Endothelial cell (in vitro differentiated cells): ENCODE measurements at regions not wholly inside any gene's neighbourhood (a gene's known extent, or its start where the extent isn't known, plus 50 kb on each side); places are given as distances from the start of the nearest gene placed in this dataset.
A peak's percentile ranks its signal among the peaks of the same experiment; 100 is the strongest.

Source experiments
- DNase-seq: peaks from one replicate; pipeline ENCODE4 v3.0.0; 2021; ENCODE audit warnings: low spot score
- H3K27ac Mint-ChIP-seq: one replicate; pipeline ENCODE4 v1.8.0; 2021; ENCODE audit warnings: mixed read lengths, inconsistent platforms; ENCODE audit not compliant: unreplicated experiment
- H3K27me3 Mint-ChIP-seq: one replicate; pipeline ENCODE4 v1.8.0; 2021; ENCODE audit warnings: mild to moderate bottlenecking, moderate library complexity, mixed read lengths, inconsistent platforms; ENCODE audit not compliant: unreplicated experiment
- H3K36me3 Mint-ChIP-seq: one replicate; pipeline ENCODE4 v1.8.0; 2021; ENCODE audit warnings: mild to moderate bottlenecking, low read depth, mixed read lengths, inconsistent platforms; ENCODE audit not compliant: unreplicated experiment
- H3K4me1 Mint-ChIP-seq: one replicate; pipeline ENCODE4 v1.8.0; 2021; ENCODE audit warnings: mild to moderate bottlenecking, mixed read lengths, inconsistent platforms; ENCODE audit not compliant: unreplicated experiment
- H3K4me3 Mint-ChIP-seq: one replicate; pipeline ENCODE4 v1.8.0; 2021; ENCODE audit warnings: mild to moderate bottlenecking, mixed read lengths, inconsistent platforms; ENCODE audit not compliant: unreplicated experiment
- H3K9me3 Mint-ChIP-seq: one replicate; pipeline ENCODE4 v1.8.0; 2021; ENCODE audit warnings: mixed read lengths, inconsistent platforms; ENCODE audit not compliant: unreplicated experiment
- CTCF ChIP-seq: fragments of 200-600 bp; sonication (generic); IDR thresholded peaks from one replicate; pipeline ENCODE4 v1.5.0; 2021; ENCODE audit warnings: antibody characterized with exemption; ENCODE audit not compliant: unreplicated experiment

DNA sequence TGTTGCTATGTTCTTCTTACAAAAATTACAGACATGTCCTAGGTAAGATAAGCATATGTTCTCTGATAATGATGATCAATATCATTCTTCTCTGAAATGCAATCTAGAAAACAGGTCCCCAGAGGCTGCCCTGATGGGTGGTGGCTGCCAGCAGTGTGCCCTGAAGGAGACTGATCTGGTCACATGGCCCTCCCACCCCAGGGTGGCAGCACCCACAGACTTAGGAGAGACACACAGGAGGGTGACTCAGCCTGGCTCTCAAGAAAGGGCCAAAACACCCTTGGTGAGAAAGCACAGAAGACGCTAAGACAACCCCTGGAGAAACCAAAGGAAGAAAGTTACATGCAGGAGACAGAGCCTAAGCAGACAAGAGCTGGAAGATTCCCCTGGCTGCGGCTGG, 203.7 kb downstream of the TJP1 start:
- no peak for DNase-seq
- Mint-ChIP-seq H3K9me3 (no peaks in the 10 kb centered on the region), H3K27me3 (peaks cover 5% of the 10 kb centered on the region), H3K27ac (no peak overlapping the region), H3K4me1 (no peaks in the 10 kb centered on the region), H3K36me3 (no peaks in the 10 kb centered on the region), H3K4me3 (no peak overlapping the region)
- no peak for TF ChIP-seq CTCF

DNA sequence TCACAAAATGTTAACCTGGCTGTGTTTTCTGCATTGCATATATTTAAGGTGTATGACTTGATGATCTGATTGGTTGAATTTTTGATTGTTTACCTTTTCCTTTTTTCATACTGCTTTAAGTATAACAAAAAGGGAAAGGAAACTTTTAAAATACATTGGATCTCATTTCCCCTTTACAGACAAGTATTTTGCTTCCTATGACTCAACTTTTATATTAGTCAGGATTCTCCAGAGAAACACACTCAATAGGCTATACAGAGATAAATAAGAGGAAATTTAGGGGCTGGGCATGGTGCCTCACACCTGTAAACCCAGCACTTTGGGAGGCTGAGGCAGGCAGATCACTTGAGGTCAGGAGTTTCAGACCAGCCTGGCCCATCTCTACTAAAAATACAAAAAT, 205.8 kb downstream of the TJP1 start:
- TF ChIP-seq CTCF: no peak
- H3K4me3 Mint-ChIP-seq: no peak overlapping the region
- H3K36me3 Mint-ChIP-seq: no peaks in the 10 kb centered on the region
- no peak for DNase-seq
- peaks cover 7% of the 10 kb centered on the region for H3K27me3 Mint-ChIP-seq
- H3K9me3 Mint-ChIP-seq: no peaks in the 10 kb centered on the region
- no peak overlapping the region for H3K27ac Mint-ChIP-seq
- peaks cover 17% of the 10 kb centered on the region for H3K4me1 Mint-ChIP-seq

DNA sequence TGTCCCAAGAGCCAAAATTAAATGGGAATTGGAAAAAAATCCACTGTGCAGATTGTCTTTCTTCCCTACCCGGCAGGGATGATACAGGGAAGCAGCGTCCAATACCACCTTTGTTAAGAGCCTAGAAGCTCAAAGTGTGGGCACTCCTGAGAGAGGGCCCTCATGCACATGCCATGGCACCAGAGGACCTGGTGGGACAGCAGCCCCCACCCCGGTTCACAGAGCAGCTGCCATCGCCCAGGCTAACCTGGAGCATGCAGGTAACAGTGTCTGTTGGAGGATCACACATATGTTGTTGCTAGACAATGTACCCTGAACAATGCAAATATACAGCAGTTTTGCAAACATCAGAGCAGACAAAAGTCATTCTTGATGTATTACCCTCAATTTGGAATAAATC, 206.5 kb downstream of the TJP1 start:
- no peaks in the 10 kb centered on the region for H3K36me3 Mint-ChIP-seq
- TF ChIP-seq CTCF: no peak
- H3K27me3 Mint-ChIP-seq: peaks cover 7% of the 10 kb centered on the region
- no peak for DNase-seq
- H3K4me1 Mint-ChIP-seq: peaks cover 19% of the 10 kb centered on the region
- H3K27ac Mint-ChIP-seq: no peak overlapping the region
- H3K9me3 Mint-ChIP-seq: no peaks in the 10 kb centered on the region
- no peak overlapping the region for H3K4me3 Mint-ChIP-seq

- Mint-ChIP-seq H3K27me3 (peaks cover 7% of the 10 kb centered on the region), H3K36me3 (no peaks in the 10 kb centered on the region), H3K27ac (no peak overlapping the region), H3K9me3 (no peaks in the 10 kb centered on the region), H3K4me3 (no peak overlapping the region), H3K4me1 (peaks cover 19% of the 10 kb centered on the region)
- TF ChIP-seq CTCF: no peak
- DNase-seq: no peak
Observed at GRCh38 chr15:29613951-29614382, 208.3 kb downstream of the TJP1 start.

- Mint-ChIP-seq H3K27me3 (peaks cover 4% of the 10 kb centered on the region), H3K4me3 (no peak overlapping the region), H3K4me1 (peaks cover 19% of the 10 kb centered on the region), H3K9me3 (no peaks in the 10 kb centered on the region), H3K27ac (peak overlapping the region; percentile 45), H3K36me3 (no peaks in the 10 kb centered on the region)
- no peak for DNase-seq
- TF ChIP-seq CTCF: no peak
Observed at GRCh38 chr15:29612701-29613100, 209.6 kb downstream of the TJP1 start.
